ENCODE measurements at regions not wholly inside any gene's neighbourhood (a gene's known extent, or its start where the extent isn't known, plus 50 kb on each side); places are given as distances from the start of the nearest gene placed in this dataset.

DNA sequence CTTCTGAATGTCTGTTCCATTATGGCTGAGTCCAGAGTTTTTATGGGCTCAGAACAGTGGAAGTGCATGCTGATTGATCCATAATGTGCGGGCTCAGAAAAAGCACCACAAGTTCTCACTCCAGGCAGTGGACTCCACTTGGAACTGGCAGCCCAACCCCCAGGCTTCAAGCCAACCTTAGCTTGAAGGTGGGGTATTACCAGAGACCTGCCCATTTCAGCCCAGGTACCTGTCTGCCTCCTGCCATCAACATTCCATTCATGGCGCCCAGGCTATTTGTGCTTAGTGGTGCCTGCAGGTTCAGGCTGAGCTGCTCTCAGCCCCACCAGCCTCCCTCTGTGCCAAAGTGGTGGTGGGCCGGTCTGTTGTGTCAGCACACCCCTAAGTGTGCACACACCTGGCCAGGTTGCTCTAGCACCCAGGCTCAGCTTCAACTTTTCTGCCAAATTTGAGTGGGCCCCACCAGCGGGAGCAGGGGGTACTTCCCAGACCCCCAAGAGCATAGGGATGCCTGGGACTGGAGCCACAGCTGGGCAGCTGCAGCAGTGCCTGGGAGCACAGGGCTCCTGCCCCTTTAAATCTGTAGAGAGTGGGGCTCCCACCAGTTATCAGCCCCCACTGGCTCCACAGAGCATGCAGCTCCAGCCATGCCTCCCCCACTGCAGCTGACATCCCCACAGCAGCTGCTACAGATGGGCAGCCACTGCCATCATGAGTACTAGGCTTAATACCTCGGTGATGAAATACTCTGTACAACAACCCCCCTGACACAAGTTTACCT, 1025.3 kb downstream of the PCDH19 start:
- Histone ChIP-seq H3K14ac (ENCODE audit: insufficient read depth, low read length) (no peak overlapping the region), H3K18ac (ENCODE audit: insufficient read length, low read depth, low read length) (no peak overlapping the region), H4K5ac (ENCODE audit: insufficient read length, low read depth, low read length) (no peak overlapping the region), H2BK120ac (ENCODE audit: low read depth, low read length, poor library complexity, severe bottlenecking) (no peak overlapping the region), H2BK5ac (ENCODE audit: insufficient read length, low read length) (no peak overlapping the region), H3K79me2 (ENCODE audit: insufficient read depth, low read length) (no peaks in the 10 kb centered on the region), H4K8ac (replicated peaks; ENCODE audit: insufficient read length, low read depth, low read length) (no peak overlapping the region), H3K56ac (ENCODE audit: insufficient read length, low read depth, low read length) (no peak overlapping the region), H3K9ac (ENCODE audit: extremely low read depth, insufficient read length, low read length) (no peak overlapping the region), H3T11ph (ENCODE audit: low read length) (no peak overlapping the region), H3K23me2 (ENCODE audit: insufficient read length, low read depth, low read length, poor library complexity, severe bottlenecking) (no peaks in the 10 kb centered on the region), H3K9me3 (ENCODE audit: control insufficient read depth, low read depth, low read length) (peaks cover 12% of the 10 kb centered on the region), H2BK12ac (ENCODE audit: insufficient read length, low read depth, low read length) (no peak overlapping the region), H2BK20ac (ENCODE audit: low read depth, low read length, poor library complexity, severe bottlenecking) (no peak overlapping the region), H3K27me3 (ENCODE audit: insufficient read depth, low read length) (no peaks in the 10 kb centered on the region), H3K4ac (ENCODE audit: low read depth, low read length) (no peak overlapping the region), H4K20me1 (ENCODE audit: control insufficient read depth, insufficient read depth, insufficient read length) (no peaks in the 10 kb centered on the region), H2BK15ac (ENCODE audit: low read depth, low read length) (no peak overlapping the region), H2AFZ (ENCODE audit: low read length) (no peak overlapping the region), H2AK5ac (ENCODE audit: insufficient read length, low read length) (no peak overlapping the region), H3K4me1 (ENCODE audit: insufficient read depth, low read length) (no peaks in the 10 kb centered on the region), H3K27ac (ENCODE audit: insufficient read length, low read depth, low read length) (no peak overlapping the region), H4K91ac (ENCODE audit: insufficient read length, low read depth, low read length) (no peak overlapping the region), H3K4me2 (ENCODE audit: insufficient read depth, insufficient read length, low read length) (no peak overlapping the region), H3K79me1 (ENCODE audit: insufficient read depth, low read depth, low read length, poor library complexity, severe bottlenecking) (no peaks in the 10 kb centered on the region), H3K23ac (ENCODE audit: insufficient read length, low read depth, low read length) (no peak overlapping the region)
- H3K9me3 Mint-ChIP-seq, result peaks cover 20 to 33% of the 10 kb centered on the region in 2 experiments
- WGBS (ENCODE audit: extremely low coverage, insufficient read length, low lambda C conversion rate), result no CpG with 5 or more reads among the region's 5 CpGs
- TF ChIP-seq, protein P1, sequence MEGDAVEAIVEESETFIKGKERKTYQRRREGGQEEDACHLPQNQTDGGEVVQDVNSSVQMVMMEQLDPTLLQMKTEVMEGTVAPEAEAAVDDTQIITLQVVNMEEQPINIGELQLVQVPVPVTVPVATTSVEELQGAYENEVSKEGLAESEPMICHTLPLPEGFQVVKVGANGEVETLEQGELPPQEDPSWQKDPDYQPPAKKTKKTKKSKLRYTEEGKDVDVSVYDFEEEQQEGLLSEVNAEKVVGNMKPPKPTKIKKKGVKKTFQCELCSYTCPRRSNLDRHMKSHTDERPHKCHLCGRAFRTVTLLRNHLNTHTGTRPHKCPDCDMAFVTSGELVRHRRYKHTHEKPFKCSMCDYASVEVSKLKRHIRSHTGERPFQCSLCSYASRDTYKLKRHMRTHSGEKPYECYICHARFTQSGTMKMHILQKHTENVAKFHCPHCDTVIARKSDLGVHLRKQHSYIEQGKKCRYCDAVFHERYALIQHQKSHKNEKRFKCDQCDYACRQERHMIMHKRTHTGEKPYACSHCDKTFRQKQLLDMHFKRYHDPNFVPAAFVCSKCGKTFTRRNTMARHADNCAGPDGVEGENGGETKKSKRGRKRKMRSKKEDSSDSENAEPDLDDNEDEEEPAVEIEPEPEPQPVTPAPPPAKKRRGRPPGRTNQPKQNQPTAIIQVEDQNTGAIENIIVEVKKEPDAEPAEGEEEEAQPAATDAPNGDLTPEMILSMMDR (conservative IDR thresholded peaks at IDR 0.05), result no peak
- no peak for DNase-seq
- no peak overlapping the region for H3K27ac Mint-ChIP-seq
- H3K4me1 Mint-ChIP-seq, result no peaks in the 10 kb centered on the region
- H3K4me3 Mint-ChIP-seq, result no peak overlapping the region
- peaks cover 7 to 19% (median 9%) of the 10 kb centered on the region in 3 experiments; a peak in 5 of 7 replicates for H3K36me3 Mint-ChIP-seq (ENCODE audit: insufficient read depth in 1 of 3, low read depth in 3 of 3)
- H3K27me3 Mint-ChIP-seq (ENCODE audit: low read depth), result no peaks in the 10 kb centered on the region

Data from H9 (cell line).